Upper lobe of left lung (tissue), 4 donors: ENCODE measurements at regions not wholly inside any gene's neighbourhood (a gene's known extent, or its start where the extent isn't known, plus 50 kb on each side); places are given as distances from the start of the nearest gene placed in this dataset.

Source experiments
- CTCF ChIP-seq, 6 experiments: fragments of 450-650 bp in 4 of 6; fragments of 200-600 bp in 2 of 6; sonication (generic) in 2 of 6; IDR thresholded peaks; one replicate each; pipeline ENCODE4 v1.5.1; 2016 to 2019; ENCODE audit warnings: antibody characterized with exemption in 6 of 6
- POLR2A ChIP-seq, 4 donors: fragments of 450-650 bp; IDR thresholded peaks; one replicate each; pipeline ENCODE4 v1.5.1; 2016 to 2017; ENCODE audit warnings: antibody characterized with exemption in 4 of 4, mild to moderate bottlenecking in 2 of 4

- TF ChIP-seq CTCF (IDR thresholded peaks at IDR 0.05) (no peak), POLR2A (IDR thresholded peaks at IDR 0.05) (no peak)
Observed at GRCh38 chr3:25294169-25294805, 133.8 kb upstream of the RARB start.
